GM21526 (cell line): ENCODE measurements at regions not wholly inside any gene's neighbourhood (a gene's known extent, or its start where the extent isn't known, plus 50 kb on each side); places are given as distances from the start of the nearest gene placed in this dataset.
"Not testable (repeated sequence)": the region's sequence is repeated elsewhere in the genome, so short reads cannot be mapped to it uniquely, and the experiment has no call there.

ENCODE experiments used
- ATAC-seq: cut with Tn5 transposase; IDR thresholded peaks from one replicate; pipeline ENCODE4 v1.9.1; 2021; ENCODE audit warnings: moderate library complexity; ENCODE audit not compliant: unreplicated experiment, low FRiP score

DNA sequence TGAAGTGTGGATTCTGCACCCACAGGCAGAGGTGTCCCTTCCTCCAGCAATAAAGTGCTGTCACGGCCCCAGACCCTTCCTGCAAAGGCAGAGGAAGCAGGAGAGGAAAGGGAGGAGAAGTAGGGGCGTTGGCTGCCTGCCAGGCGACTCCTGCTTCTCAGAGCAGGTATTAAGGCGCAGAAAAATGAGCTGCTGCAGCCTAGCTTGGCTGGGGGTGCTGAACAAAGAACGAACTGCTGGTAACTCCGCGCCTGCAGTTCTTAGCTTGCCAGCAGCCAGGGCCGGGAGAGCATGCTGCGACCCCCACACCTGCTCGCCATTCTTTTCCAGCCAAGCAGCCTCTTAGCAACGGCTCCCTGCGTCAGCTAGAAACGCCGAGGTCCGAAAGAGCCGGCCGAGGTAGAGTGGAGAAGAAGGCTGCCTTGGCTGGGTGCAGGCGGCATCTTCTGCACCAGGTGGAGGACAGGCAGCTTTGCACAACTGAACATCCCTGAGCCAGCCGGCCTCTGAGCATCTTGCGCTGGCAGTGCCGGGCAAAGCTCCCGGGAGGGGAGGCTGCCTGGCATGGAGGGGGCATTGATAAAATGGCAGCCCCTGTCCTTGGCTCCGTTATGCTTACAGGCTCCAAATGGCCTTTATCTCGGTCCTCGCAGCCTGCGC is 296.0 kb downstream of the MEX3B start:
- no peak for ATAC-seq

GRCh38 chr15:81747482-81747881 is 298.3 kb downstream of the MEX3B start:
- no peak for ATAC-seq

GRCh38 chr15:81747026-81747425 is 298.8 kb downstream of the MEX3B start:
- no peak for ATAC-seq

DNA sequence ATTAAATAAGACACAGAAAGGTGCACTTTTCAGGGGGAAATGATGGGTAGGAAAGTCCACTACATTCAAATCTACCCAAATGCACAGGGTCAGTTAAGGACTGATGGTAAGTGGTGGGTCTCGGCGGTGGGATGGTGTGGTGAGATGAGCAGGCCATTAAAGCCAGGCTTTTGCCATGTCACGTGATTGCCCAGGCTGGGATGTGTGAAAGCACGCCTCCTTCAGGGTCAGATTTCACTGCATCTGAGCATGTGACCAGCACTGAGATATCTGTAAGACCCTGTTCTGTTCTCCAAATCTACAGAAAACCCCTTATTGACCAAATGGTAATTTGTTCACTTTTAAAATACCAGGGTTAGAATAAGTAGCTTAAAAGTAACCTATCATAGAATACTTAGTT is 301.5 kb downstream of the MEX3B start:
- no peak for ATAC-seq

GRCh38 chr15:81740416-81740815 is 305.4 kb downstream of the MEX3B start:
- ATAC-seq = no peak

DNA sequence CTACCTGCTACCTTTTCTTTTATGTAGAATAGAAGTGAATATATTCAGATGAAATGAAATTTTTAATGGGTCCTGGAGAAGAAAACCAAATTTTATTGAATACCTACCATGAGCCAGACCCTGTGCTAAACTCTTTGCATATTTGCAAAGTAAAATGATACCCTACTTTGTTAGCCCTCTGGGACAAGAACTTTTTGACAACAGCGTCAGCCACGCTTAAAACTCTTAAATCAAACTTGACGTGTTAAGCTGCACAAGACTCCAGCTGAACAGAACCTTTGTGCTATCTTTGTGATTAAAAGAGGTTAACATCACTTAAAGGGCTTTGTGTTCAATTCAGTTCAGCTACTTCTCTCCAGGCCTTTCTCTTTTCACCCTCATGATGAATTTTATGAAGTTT is 316.5 kb downstream of the MEX3B start:
- ATAC-seq = no peak

DNA sequence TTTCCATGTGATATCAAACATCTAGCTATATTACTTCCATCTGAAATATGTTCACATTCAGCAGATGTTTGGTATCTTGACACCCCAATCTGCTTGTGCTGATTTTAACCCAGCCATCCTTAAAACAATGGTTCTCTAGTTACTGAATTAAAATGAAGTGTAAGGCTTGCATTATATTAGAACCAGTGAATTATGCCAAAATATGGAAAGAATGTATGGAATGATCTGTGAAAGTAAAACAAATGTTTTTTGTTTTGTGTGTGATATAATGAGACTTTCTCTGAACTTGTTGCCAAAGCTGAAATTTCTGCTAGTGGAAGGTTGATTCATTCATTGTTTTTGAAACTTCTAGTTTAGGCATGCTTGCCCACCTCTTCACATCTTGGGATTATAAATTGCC is 317.1 kb downstream of the MEX3B start:
- ATAC-seq = no peak

DNA sequence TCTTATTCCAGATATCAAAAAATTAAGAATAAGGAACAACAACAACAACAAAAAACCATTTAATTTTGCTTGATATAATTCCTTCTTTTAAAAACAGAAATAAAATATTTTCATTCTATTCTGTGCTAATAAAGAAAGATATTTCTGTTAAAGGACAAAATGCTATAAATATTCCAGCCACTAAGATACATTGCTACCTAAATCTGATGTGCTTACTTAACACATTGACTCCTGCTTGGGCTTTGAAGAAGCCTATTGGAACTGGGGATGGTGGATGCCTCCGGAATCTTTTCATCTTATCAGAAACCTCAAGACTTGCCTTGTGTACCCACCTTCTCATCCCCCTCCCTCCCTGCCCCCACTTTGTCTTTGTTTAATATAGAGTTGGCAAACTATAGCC is 320.2 kb downstream of the MEX3B start:
- no peak for ATAC-seq

DNA sequence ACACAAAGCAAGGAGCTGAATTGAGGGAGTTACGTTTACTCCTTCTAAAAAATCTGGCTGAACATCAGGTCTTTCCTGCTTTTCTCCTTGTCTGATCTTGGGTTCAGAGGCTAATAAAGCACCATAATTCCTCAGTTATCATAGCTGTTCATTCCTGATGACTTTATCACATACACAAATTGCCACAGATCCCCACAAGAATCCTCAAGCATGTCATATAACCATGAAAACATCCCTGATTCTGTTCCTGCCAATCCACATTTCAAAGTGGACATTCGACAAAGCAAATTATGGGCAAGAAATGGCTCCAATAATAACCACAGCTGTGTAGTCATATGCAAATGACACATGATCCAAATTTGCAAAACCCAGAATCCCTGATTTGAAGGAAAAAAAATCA is 321.3 kb downstream of the MEX3B start:
- ATAC-seq = no peak

DNA sequence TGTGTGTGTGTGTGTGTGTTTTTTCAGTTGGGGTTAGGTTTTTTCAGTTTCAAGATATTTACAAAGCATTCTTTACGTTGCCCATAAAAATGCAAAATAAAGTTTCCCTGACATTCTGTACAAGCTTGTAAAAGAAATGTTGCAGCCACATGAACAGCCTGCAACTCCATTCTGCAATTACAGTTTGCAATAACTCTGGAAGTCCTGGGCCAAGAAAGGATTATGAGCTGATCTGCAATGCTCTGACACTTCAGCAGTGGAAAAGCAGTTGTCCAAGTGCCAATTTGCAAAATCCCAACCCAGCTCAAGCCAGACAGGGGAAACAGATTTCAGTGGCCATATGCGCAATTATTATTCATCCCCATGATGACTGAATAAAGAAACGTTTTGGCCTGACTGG is 322.1 kb downstream of the MEX3B start:
- ATAC-seq = no peak

DNA sequence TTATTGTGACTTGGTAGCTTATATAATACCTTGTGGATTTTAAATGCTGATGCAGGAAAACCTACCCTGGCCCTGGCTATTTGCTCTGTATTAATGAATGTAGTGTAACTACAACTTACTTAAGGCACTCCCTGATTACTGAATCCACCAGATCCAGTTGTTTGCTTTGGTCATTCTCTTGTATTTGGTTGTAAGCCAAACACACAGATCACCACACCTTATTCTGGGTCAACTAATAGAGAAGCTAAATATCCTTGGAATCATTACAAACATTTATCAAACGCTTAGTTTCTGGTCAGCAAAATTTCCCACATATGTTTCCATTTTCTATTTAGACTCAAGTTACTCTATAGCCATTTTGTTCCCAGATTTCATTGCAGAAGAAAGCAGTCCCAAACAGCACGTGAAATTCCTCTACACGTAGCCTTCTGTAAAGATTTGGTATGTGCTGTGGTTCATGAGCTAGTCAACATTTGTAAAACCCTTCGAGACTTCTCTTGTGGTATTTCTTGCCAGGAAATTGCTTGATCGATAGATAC is 322.6 kb downstream of the MEX3B start:
- ATAC-seq = no peak

GRCh38 chr15:81716468-81716867 is 329.4 kb downstream of the MEX3B start:
- not testable (repeated sequence) for ATAC-seq

DNA sequence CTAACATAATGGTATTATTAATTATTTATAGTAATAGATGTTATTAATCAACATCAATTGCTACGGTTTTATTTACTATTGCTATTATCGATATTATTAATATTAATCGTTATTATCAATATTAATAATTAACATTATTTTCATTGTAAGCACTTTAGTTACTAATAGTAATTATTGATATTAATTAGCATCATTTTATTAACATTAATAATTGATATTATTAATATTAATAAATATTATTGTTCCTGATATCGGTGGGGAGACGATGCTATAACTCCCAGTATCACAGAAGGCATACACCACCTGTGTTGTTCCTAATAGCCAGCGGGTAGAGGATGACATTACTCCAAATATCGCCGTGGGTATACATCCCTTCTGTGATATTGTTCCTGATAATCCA is 335.5 kb downstream of the MEX3B start:
- no peak for ATAC-seq

GRCh38 chr15:81706816-81707346 is 332.9 kb upstream of the TMC3 start:
- ATAC-seq = not testable (repeated sequence)

DNA sequence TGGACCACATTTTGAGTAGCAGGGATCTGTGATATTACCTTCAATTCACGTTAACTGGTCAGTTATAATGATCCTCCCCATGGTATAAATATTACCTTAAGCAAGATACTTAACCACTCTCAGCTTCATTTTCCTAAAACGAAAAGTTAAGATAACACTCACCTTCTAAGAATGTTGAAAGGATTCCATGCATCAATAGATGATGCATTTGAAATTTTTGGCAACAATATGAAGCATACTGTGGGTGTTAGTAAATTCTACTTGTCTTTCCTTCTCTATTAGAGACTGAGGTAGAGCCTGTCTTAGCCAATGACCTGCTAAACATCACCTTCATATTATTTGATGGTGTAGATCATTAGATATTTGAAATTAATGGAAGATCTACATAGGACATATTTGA is 331.7 kb upstream of the TMC3 start:
- not testable (repeated sequence) for ATAC-seq

GRCh38 chr15:81686021-81686420 is 312.0 kb upstream of the TMC3 start:
- no peak for ATAC-seq

- ATAC-seq = no peak
These were observed 311.2 kb upstream of the TMC3 start for GRCh38 chr15:81685237-81685636.

GRCh38 chr15:81680829-81681228 is 306.8 kb upstream of the TMC3 start:
- ATAC-seq = no peak

DNA sequence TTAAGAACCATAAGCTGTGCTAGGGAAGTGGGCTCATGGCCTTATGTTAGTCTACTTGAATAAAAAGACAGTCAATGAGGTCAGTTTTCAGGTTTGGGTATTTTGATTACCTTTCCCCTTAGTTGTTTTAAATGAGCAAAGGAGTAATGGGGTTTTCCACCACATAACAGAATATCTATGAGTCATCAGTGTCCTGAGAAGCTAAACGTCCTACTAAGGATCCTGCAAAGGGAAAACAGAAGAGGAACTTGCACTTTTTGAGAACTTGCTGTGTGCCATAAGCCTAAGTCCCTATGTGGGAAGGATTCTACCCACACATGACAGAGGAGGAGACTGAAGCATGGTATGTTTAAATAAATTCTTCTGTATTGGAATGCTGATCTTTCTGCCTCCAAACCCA is 292.8 kb upstream of the TMC3 start:
- ATAC-seq = no peak

GRCh38 chr15:81660976-81661375 is 287.0 kb upstream of the TMC3 start:
- ATAC-seq = no peak

GRCh38 chr15:81653259-81653658 is 279.2 kb upstream of the TMC3 start:
- ATAC-seq = no peak

DNA sequence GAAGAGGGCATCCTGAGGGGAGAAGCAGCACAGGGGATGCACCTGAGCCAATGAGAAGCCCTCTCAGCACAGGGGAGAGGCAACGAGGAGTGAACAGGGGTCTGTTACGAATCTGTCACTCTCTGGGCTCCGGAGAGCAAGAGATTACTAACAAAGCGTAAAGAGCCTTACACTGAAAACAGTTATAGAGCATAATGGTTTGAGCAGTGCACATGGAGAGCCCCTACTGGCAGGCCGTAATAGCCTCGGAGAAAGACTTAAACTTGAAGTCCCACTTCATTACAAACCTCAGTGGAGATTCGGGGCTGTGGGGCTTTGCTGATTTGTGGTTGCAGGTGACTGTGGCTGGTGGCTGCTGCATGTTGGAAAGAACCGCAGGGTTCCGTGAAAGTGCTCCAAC is 271.5 kb upstream of the TMC3 start:
- no peak for ATAC-seq
